ENCODE measurements at regions not wholly inside any gene's neighbourhood (a gene's known extent, or its start where the extent isn't known, plus 50 kb on each side); places are given as distances from the start of the nearest gene placed in this dataset.
"Not testable (repeated sequence)": the region's sequence is repeated elsewhere in the genome, so short reads cannot be mapped to it uniquely, and the experiment has no call there.

DNA sequence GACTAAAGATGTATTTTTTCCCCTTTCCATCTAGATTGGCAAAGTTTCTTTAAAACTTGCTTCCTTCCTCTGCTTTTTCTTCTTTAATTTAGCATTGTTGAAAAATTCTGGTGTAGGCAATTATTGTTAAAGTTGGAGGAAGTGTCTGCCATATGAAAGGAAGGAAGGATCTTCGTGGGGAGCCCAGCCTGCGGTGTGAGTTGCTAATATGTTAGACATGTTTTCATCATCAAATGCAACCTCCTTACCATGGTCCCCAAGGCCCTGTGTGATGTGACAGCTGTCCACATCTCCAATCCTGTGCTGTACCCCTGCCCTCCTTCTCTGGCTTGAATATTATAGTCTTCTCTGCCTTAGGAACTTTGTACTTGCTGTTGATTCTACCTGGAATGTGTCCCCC, 81.0 kb upstream of the ZBTB18 start:
- H3K4me3 ChIP-seq (ENCODE audit: low read depth in 1 of 5, low read length in 5 of 5), result no peak overlapping the region
- no peaks in the 10 kb centered on the region for H3K9me3 ChIP-seq (ENCODE audit: control insufficient read depth in 5 of 5, low read length in 5 of 5)
- no peak overlapping the region for H3K9ac ChIP-seq (ENCODE audit: low read length in 5 of 5)
- no peaks in the 10 kb centered on the region for H3K36me3 ChIP-seq (ENCODE audit: control insufficient read depth in 5 of 5, insufficient read depth in 5 of 5, low read length in 5 of 5)
- H3K27me3 ChIP-seq (ENCODE audit: control insufficient read depth in 5 of 5, insufficient read depth in 4 of 5, low read length in 5 of 5), result peaks cover 0 to 5% (median 4%) of the 10 kb centered on the region in 5 donors
- no peak overlapping the region for H3K27ac ChIP-seq (ENCODE audit: low read depth, low read length)
- peaks cover 0 to 14% (median 0%) of the 10 kb centered on the region in 5 donors for H3K4me1 ChIP-seq (ENCODE audit: control insufficient read depth in 5 of 5, insufficient read depth in 5 of 5, low read length in 5 of 5)

- H3K27me3 ChIP-seq (ENCODE audit: control insufficient read depth in 5 of 5, insufficient read depth in 4 of 5, low read length in 5 of 5), result peaks cover 0 to 2% (median 0%) of the 10 kb centered on the region in 5 donors
- no peak overlapping the region for H3K27ac ChIP-seq (ENCODE audit: low read depth, low read length)
- H3K9ac ChIP-seq (ENCODE audit: low read length in 5 of 5), result no peak overlapping the region
- no peaks in the 10 kb centered on the region for H3K9me3 ChIP-seq (ENCODE audit: control insufficient read depth in 5 of 5, low read length in 5 of 5)
- no peak overlapping the region for H3K4me3 ChIP-seq (ENCODE audit: low read depth in 1 of 5, low read length in 5 of 5)
- H3K36me3 ChIP-seq (ENCODE audit: control insufficient read depth in 5 of 5, insufficient read depth in 5 of 5, low read length in 5 of 5), result no peaks in the 10 kb centered on the region
- H3K4me1 ChIP-seq (ENCODE audit: control insufficient read depth in 5 of 5, insufficient read depth in 5 of 5, low read length in 5 of 5), result peaks cover 0 to 14% (median 0%) of the 10 kb centered on the region in 5 donors
These were observed 82.7 kb upstream of the ZBTB18 start for GRCh38 chr1:243968413-243968812.

DNA sequence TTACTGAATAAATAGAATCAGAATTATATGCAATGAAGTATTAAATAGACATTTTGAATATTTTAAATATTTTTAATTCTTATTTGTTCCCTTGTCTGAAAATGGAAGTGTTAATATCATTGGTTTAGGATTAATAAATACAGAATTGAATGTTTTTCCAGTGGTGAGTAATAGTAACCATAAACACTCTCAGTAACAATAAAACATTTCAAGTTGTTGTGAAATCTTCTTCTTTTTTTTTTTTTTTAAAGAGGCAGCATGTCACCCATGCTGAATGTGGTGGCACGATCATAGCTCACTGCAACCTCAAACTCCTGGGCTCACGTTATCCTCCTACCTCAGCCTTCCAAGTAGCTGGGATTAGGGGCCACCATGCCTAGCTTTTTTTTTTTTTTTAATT, 86.2 kb upstream of the ZBTB18 start:
- Histone ChIP-seq H3K4me1 (ENCODE audit: control insufficient read depth in 5 of 5, insufficient read depth in 5 of 5, low read length in 5 of 5) (peaks cover 0 to 11% (median 0%) of the 10 kb centered on the region in 5 donors), H3K9me3 (ENCODE audit: control insufficient read depth in 5 of 5, low read length in 5 of 5) (no peaks in the 10 kb centered on the region), H3K27me3 (ENCODE audit: control insufficient read depth in 5 of 5, insufficient read depth in 4 of 5, low read length in 5 of 5) (no peaks in the 10 kb centered on the region), H3K4me3 (ENCODE audit: low read depth in 1 of 5, low read length in 5 of 5) (no peak overlapping the region), H3K36me3 (ENCODE audit: control insufficient read depth in 5 of 5, insufficient read depth in 5 of 5, low read length in 5 of 5) (no peaks in the 10 kb centered on the region), H3K27ac (ENCODE audit: low read depth, low read length) (no peak overlapping the region), H3K9ac (ENCODE audit: low read length in 5 of 5) (no peak overlapping the region)

GRCh38 chr1:243963571-243963970, 87.5 kb upstream of the ZBTB18 start:
- H3K9me3 ChIP-seq (ENCODE audit: control insufficient read depth in 5 of 5, low read length in 5 of 5), result no peaks in the 10 kb centered on the region
- no peak overlapping the region for H3K9ac ChIP-seq (ENCODE audit: low read length in 5 of 5)
- H3K27me3 ChIP-seq (ENCODE audit: control insufficient read depth in 5 of 5, insufficient read depth in 4 of 5, low read length in 5 of 5), result no peaks in the 10 kb centered on the region
- no peaks in the 10 kb centered on the region for H3K36me3 ChIP-seq (ENCODE audit: control insufficient read depth in 5 of 5, insufficient read depth in 5 of 5, low read length in 5 of 5)
- no peak overlapping the region for H3K27ac ChIP-seq (ENCODE audit: low read depth, low read length)
- H3K4me1 ChIP-seq (ENCODE audit: control insufficient read depth in 5 of 5, insufficient read depth in 5 of 5, low read length in 5 of 5), result peaks cover 0 to 8% (median 0%) of the 10 kb centered on the region in 5 donors
- H3K4me3 ChIP-seq (ENCODE audit: low read depth in 1 of 5, low read length in 5 of 5), result no peak overlapping the region

DNA sequence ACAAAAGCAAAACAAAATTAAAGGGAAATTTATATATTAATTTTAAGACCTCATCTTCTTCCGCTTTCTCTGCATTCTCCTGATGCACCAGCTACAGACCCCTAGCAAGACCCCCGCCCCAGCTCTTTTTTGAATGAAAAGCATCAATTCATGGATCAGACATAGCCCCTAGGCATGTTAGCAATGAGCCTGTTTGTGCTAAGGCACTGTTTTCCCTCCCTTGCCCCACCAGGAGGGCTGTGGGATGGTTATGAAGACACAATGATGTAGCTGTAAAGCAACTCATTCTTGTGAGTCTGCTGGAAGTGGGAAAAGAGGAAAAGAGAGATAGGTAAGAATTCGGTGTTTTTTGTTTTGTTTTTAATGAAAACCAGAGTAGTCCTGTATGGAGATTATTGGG, 88.5 kb upstream of the ZBTB18 start:
- Histone ChIP-seq H3K4me1 (ENCODE audit: control insufficient read depth in 5 of 5, insufficient read depth in 5 of 5, low read length in 5 of 5) (no peaks in the 10 kb centered on the region), H3K36me3 (ENCODE audit: control insufficient read depth in 5 of 5, insufficient read depth in 5 of 5, low read length in 5 of 5) (no peaks in the 10 kb centered on the region), H3K27me3 (ENCODE audit: control insufficient read depth in 5 of 5, insufficient read depth in 4 of 5, low read length in 5 of 5) (no peaks in the 10 kb centered on the region), H3K9me3 (ENCODE audit: control insufficient read depth in 5 of 5, low read length in 5 of 5) (no peaks in the 10 kb centered on the region), H3K9ac (ENCODE audit: low read length in 5 of 5) (no peak overlapping the region), H3K4me3 (ENCODE audit: low read depth in 1 of 5, low read length in 5 of 5) (no peak overlapping the region), H3K27ac (ENCODE audit: low read depth, low read length) (no peak overlapping the region)

DNA sequence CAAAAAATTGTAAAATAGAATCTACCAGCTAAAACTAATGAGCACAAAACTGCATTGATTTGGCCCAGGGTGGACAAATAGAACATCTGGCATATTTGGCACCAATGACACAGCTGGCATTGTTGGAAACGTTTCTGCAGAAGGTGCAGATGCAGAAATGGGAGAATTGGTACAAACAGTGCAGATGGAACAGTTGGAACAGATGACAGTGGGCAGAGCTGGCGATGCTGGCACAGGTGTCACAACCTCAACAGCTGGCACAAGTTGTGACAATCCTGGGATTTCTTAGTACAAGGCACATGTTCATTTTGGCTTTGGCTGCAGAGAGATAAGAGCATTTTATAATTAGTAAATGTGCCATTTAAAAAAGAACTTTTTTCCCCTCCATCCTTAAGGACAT, 91.1 kb upstream of the ZBTB18 start:
- Histone ChIP-seq H3K36me3 (ENCODE audit: control insufficient read depth in 5 of 5, insufficient read depth in 5 of 5, low read length in 5 of 5) (no peaks in the 10 kb centered on the region), H3K27me3 (ENCODE audit: control insufficient read depth in 5 of 5, insufficient read depth in 4 of 5, low read length in 5 of 5) (no peaks in the 10 kb centered on the region), H3K9me3 (ENCODE audit: control insufficient read depth in 5 of 5, low read length in 5 of 5) (no peaks in the 10 kb centered on the region), H3K9ac (ENCODE audit: low read length in 5 of 5) (no peak overlapping the region), H3K4me3 (ENCODE audit: low read depth in 1 of 5, low read length in 5 of 5) (no peak overlapping the region), H3K4me1 (ENCODE audit: control insufficient read depth in 5 of 5, insufficient read depth in 5 of 5, low read length in 5 of 5) (no peaks in the 10 kb centered on the region), H3K27ac (ENCODE audit: low read depth, low read length) (no peak overlapping the region)

DNA sequence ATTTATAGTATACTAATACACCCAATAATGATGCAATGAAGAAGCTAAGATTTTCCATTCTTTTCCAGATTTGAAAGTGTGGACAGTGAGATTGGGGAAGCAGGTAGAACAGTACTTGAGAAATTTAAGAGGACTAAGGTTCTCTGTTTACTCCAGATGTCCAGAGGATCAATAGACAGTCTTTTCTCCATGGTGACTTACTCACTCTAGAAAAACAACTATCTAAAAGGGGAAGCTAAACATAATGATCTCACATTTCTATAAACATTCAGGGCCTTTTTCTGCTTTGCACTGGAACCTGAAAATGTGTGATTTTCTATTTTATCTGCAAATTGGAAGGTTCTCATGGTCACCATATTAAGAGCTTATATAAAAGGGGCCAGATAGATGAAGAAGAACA, 93.9 kb upstream of the ZBTB18 start:
- H3K27me3 ChIP-seq (ENCODE audit: control insufficient read depth in 5 of 5, insufficient read depth in 4 of 5, low read length in 5 of 5), result peaks cover 0 to 2% (median 0%) of the 10 kb centered on the region in 5 donors
- no peaks in the 10 kb centered on the region for H3K36me3 ChIP-seq (ENCODE audit: control insufficient read depth in 5 of 5, insufficient read depth in 5 of 5, low read length in 5 of 5)
- no peak overlapping the region for H3K27ac ChIP-seq (ENCODE audit: low read depth, low read length)
- no peak overlapping the region for H3K4me3 ChIP-seq (ENCODE audit: low read depth in 1 of 5, low read length in 5 of 5)
- no peak overlapping the region for H3K9ac ChIP-seq (ENCODE audit: low read length in 5 of 5)
- no peaks in the 10 kb centered on the region for H3K9me3 ChIP-seq (ENCODE audit: control insufficient read depth in 5 of 5, low read length in 5 of 5)
- no peaks in the 10 kb centered on the region for H3K4me1 ChIP-seq (ENCODE audit: control insufficient read depth in 5 of 5, insufficient read depth in 5 of 5, low read length in 5 of 5)

- Histone ChIP-seq H3K9me3 (ENCODE audit: control insufficient read depth in 5 of 5, low read length in 5 of 5) (no peaks in the 10 kb centered on the region), H3K9ac (ENCODE audit: low read length in 5 of 5) (no peak overlapping the region), H3K36me3 (ENCODE audit: control insufficient read depth in 5 of 5, insufficient read depth in 5 of 5, low read length in 5 of 5) (no peaks in the 10 kb centered on the region), H3K4me1 (ENCODE audit: control insufficient read depth in 5 of 5, insufficient read depth in 5 of 5, low read length in 5 of 5) (no peaks in the 10 kb centered on the region), H3K4me3 (ENCODE audit: low read depth in 1 of 5, low read length in 5 of 5) (no peak overlapping the region), H3K27ac (ENCODE audit: low read depth, low read length) (no peak overlapping the region), H3K27me3 (ENCODE audit: control insufficient read depth in 5 of 5, insufficient read depth in 4 of 5, low read length in 5 of 5) (peaks cover 0 to 2% (median 0%) of the 10 kb centered on the region in 5 donors)
These were observed 94.6 kb upstream of the ZBTB18 start for GRCh38 chr1:243956450-243956849.

DNA sequence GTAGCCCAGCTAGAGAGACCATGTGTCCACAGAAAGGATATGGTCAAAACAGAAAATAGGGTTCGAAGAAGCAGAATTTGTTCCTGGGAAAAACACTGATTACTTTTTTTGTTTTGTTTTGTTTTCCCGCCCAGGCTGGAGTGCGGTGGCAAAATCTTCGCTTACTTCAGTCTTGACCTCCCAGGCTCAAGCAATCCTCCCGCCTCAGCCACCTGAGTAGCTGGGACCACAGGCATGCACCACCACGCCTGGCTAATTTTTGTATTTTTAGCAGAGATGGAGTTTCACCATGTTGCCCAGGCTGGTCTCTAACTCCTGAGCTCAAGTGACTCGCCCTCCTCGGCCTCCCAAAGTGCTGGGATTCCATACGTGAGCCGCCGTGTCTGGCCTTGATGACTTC, 99.9 kb upstream of the ZBTB18 start:
- not testable (repeated sequence) for H3K9ac ChIP-seq (ENCODE audit: low read length in 5 of 5); H3K36me3 ChIP-seq (ENCODE audit: control insufficient read depth in 5 of 5, insufficient read depth in 5 of 5, low read length in 5 of 5); H3K27me3 ChIP-seq (ENCODE audit: control insufficient read depth in 5 of 5, insufficient read depth in 4 of 5, low read length in 5 of 5); H3K4me3 ChIP-seq (ENCODE audit: low read depth in 1 of 5, low read length in 5 of 5); H3K27ac ChIP-seq (ENCODE audit: low read depth, low read length); H3K9me3 ChIP-seq (ENCODE audit: control insufficient read depth in 5 of 5, low read length in 5 of 5); H3K4me1 ChIP-seq (ENCODE audit: control insufficient read depth in 5 of 5, insufficient read depth in 5 of 5, low read length in 5 of 5)

DNA sequence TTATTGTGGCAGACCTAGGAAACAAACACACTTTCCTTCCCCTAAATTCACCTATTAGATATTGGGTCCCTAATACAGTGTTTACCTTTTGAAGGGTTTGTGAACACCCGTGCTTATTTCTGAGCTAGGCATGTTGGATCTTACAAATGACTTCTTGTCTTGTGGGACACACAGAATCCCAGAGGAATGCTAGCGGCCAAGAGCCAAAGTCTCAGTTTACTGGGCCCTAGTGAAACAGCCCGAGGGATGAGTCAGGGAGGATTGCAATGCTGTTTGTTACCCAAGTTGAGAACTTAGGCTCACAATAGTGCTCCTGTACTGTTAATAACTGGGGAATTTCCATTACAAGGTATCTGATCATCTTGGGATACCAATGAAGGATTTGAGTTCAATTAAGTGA, 100.1 kb upstream of the AKT3 start:
- no peak overlapping the region for H3K4me3 ChIP-seq (ENCODE audit: low read depth in 1 of 5, low read length in 5 of 5)
- H3K9me3 ChIP-seq (ENCODE audit: control insufficient read depth in 5 of 5, low read length in 5 of 5), result no peaks in the 10 kb centered on the region
- no peak overlapping the region for H3K9ac ChIP-seq (ENCODE audit: low read length in 5 of 5)
- H3K27me3 ChIP-seq (ENCODE audit: control insufficient read depth in 5 of 5, insufficient read depth in 4 of 5, low read length in 5 of 5), result peaks cover 0 to 2% (median 0%) of the 10 kb centered on the region in 5 donors
- H3K36me3 ChIP-seq (ENCODE audit: control insufficient read depth in 5 of 5, insufficient read depth in 5 of 5, low read length in 5 of 5), result no peaks in the 10 kb centered on the region
- H3K27ac ChIP-seq (ENCODE audit: low read depth, low read length), result no peak overlapping the region
- H3K4me1 ChIP-seq (ENCODE audit: control insufficient read depth in 5 of 5, insufficient read depth in 5 of 5, low read length in 5 of 5), result no peaks in the 10 kb centered on the region

GRCh38 chr1:243946946-243947345, 96.9 kb upstream of the AKT3 start:
- Histone ChIP-seq H3K27me3 (ENCODE audit: control insufficient read depth in 5 of 5, insufficient read depth in 4 of 5, low read length in 5 of 5) (peaks cover 0 to 6% (median 0%) of the 10 kb centered on the region in 5 donors), H3K36me3 (ENCODE audit: control insufficient read depth in 5 of 5, insufficient read depth in 5 of 5, low read length in 5 of 5) (no peaks in the 10 kb centered on the region), H3K9me3 (ENCODE audit: control insufficient read depth in 5 of 5, low read length in 5 of 5) (no peaks in the 10 kb centered on the region), H3K27ac (ENCODE audit: low read depth, low read length) (no peak overlapping the region), H3K4me1 (ENCODE audit: control insufficient read depth in 5 of 5, insufficient read depth in 5 of 5, low read length in 5 of 5) (no peaks in the 10 kb centered on the region), H3K4me3 (ENCODE audit: low read depth in 1 of 5, low read length in 5 of 5) (no peak overlapping the region), H3K9ac (ENCODE audit: low read length in 5 of 5) (no peak overlapping the region)

Data from subcutaneous abdominal adipose tissue (tissue), 5 donors.